K562 (cell line): ENCODE measurements at regions not wholly inside any gene's neighbourhood (a gene's known extent, or its start where the extent isn't known, plus 50 kb on each side); places are given as distances from the start of the nearest gene placed in this dataset.

ENCODE experiments used
- ATAC-seq: fragments of 200-7000 bp; cut with Tn5 transposase; 3 replicates; pipeline ENCODE4 v1.9.1; 2020; ENCODE audit warnings: moderate library complexity
- BruUV-seq: library from RNA; stranded (reverse); fragments of 400-500 nt; replicated peaks from 2 replicates; lab custom pipeline; 2021; lab: Mats Ljungman, UMichigan
- CTCF ChIA-PET: fragments of 300-600 bp; formaldehyde crosslinking; extraction: SDS; loops from one replicate; lab custom pipeline; 2021; ENCODE audit warnings: low intra/inter-chr PET ratio; lab: Yijun Ruan, JAX
- POLR2A ChIA-PET: fragments of 300-600, 350-650 bp; sonication (Branson Sonifier 250); formaldehyde crosslinking; extraction: SDS; loops from one replicate; lab custom pipeline; 2021; ENCODE audit warnings: antibody characterized with exemption, inconsistent platforms; lab: Yijun Ruan, JAX
- DNase-seq, 4 experiments: peaks; one replicate each; pipeline versions ENCODE4 v3.0.0 to v3.0.0-alpha.2; 2011 to 2018; ENCODE audit warnings: low spot score in 3 of 4, mixed read lengths in 3 of 4; ENCODE audit errors: extremely low read depth in 1 of 4
- FAIRE-seq: peaks from 2 replicates; lab custom pipeline; 2011; peaks lifted over from hg19 to GRCh38; lab: Jason Lieb, UNC
- H2AFZ ChIP-seq: 2 replicates; pipeline ENCODE4 v1.6.0; 2011; ENCODE audit warnings: low read depth, low read length, control low read depth, inconsistent platforms
- H3K27ac ChIP-seq: fragments of 200-600 bp; 3 replicates; pipeline ENCODE4 v1.8.0; 2011; ENCODE audit warnings: low read depth, mild to moderate bottlenecking, control low read depth, inconsistent platforms, low read length, moderate library complexity, mixed read lengths; ENCODE audit errors: extremely low read depth
- H3K27me3 ChIP-seq, 2 experiments: fragments of 300-600 bp in 1 of 2; 2 replicates in 1 of 2; 3 replicates in 1 of 2; pipeline versions ENCODE4 v1.6.0 to v1.8.0; 2011; ENCODE audit warnings: inconsistent platforms in 2 of 2, low read length in 2 of 2, mild to moderate bottlenecking in 1 of 2, mixed read lengths in 1 of 2, moderate library complexity in 1 of 2; ENCODE audit not compliant: control insufficient read depth in 2 of 2, insufficient read depth in 2 of 2
- H3K36me3 ChIP-seq: fragments of 300-600 bp; 3 replicates; pipeline ENCODE4 v1.8.0; 2011; ENCODE audit warnings: mild to moderate bottlenecking, low read length, inconsistent platforms; ENCODE audit not compliant: control insufficient read depth, insufficient read depth
- H3K4me1 ChIP-seq, 2 experiments: fragments of 200-600 bp in 1 of 2; replicated peaks in 1 of 2; 2 replicates in 1 of 2; 3 replicates in 1 of 2; pipeline versions ENCODE4 v1.5.1 to v1.8.0; 2011; ENCODE audit warnings: inconsistent platforms in 2 of 2, low read length in 2 of 2, mild to moderate bottlenecking in 1 of 2, mixed read lengths in 1 of 2, moderate library complexity in 1 of 2; ENCODE audit not compliant: control insufficient read depth in 2 of 2, insufficient read depth in 2 of 2
- H3K4me2 ChIP-seq: 2 replicates; pipeline ENCODE4 v1.6.1; 2011; ENCODE audit warnings: low read length, control low read depth, inconsistent platforms, mixed read lengths; ENCODE audit not compliant: insufficient read depth
- H3K4me3 ChIP-seq: fragments of 200-600 bp; sonication (generic), shearing (Covaris generic); 2 replicates; pipeline ENCODE4 v1.5.1; 2016; ENCODE audit warnings: control low read depth, inconsistent platforms
- H3K79me2 ChIP-seq: fragments of 200-600 bp; 3 replicates; pipeline ENCODE4 v1.8.0; 2011; ENCODE audit warnings: low read length, inconsistent platforms; ENCODE audit not compliant: control insufficient read depth, insufficient read depth
- H3K9ac ChIP-seq, 2 experiments: 2 replicates each; pipeline versions ENCODE4 v1.6.0 to v1.6.1; 2011; ENCODE audit warnings: low read depth in 2 of 2, low read length in 2 of 2, control low read depth in 1 of 2, inconsistent platforms in 1 of 2, mild to moderate bottlenecking in 1 of 2, mixed read lengths in 1 of 2; ENCODE audit not compliant: insufficient read depth in 1 of 2
- H3K9me1 ChIP-seq: one replicate; pipeline ENCODE4 v1.6.0; 2011; ENCODE audit warnings: inconsistent platforms, mild to moderate bottlenecking, low read length, moderate library complexity; ENCODE audit not compliant: control insufficient read depth, insufficient read depth
- H3K9me3 ChIP-seq: replicated peaks from 2 replicates; pipeline ENCODE4 v1.5.1; 2011; ENCODE audit warnings: low read depth, low read length, inconsistent platforms; ENCODE audit not compliant: control insufficient read depth, insufficient read depth
- H4K20me1 ChIP-seq: replicated peaks from 2 replicates; pipeline ENCODE4 v1.6.1; 2011; ENCODE audit warnings: low read length, inconsistent platforms, mixed read lengths; ENCODE audit not compliant: control insufficient read depth, insufficient read depth
- ARID3B ChIP-seq: fragments of 250-450 bp; sonication (Bioruptor Pico); IDR thresholded peaks from 2 replicates; pipeline ENCODE4 v1.4.0; 2020; ENCODE audit warnings: borderline replicate concordance
- ARNT ChIP-seq, 2 experiments: fragments of 450-650 bp; IDR thresholded peaks; 2 replicates each; pipeline ENCODE4 v1.6.1; 2016; ENCODE audit warnings: mild to moderate bottlenecking in 1 of 2
- BRD4 ChIP-seq: fragments of 200-600 bp; sonication (generic); IDR thresholded peaks from 2 replicates; pipeline ENCODE4 v1.6.1; 2017; ENCODE audit warnings: inconsistent platforms
- CBFA2T2 ChIP-seq: fragments of 450-650 bp; conservative IDR thresholded peaks from 2 replicates; pipeline ENCODE4 v1.6.1; 2017; ENCODE audit warnings: mild to moderate bottlenecking
- CBX8 ChIP-seq: fragments of 200-600 bp; sonication (generic); IDR thresholded peaks from 2 replicates; pipeline ENCODE4 v1.6.1; 2012; ENCODE audit warnings: borderline replicate concordance, mixed run types, low read depth, mild to moderate bottlenecking, moderate library complexity, mixed read lengths, low read length, control low read depth, inconsistent platforms; ENCODE audit not compliant: poor library complexity, severe bottlenecking; ENCODE audit errors: extremely low read depth
- FOXK2 ChIP-seq, 2 experiments: fragments of 450-650 bp; IDR thresholded peaks in 1 of 2; conservative IDR thresholded peaks in 1 of 2; 2 replicates each; pipeline ENCODE4 v1.6.1; 2016; ENCODE audit warnings: low read depth in 2 of 2, mild to moderate bottlenecking in 1 of 2
- FOXM1 ChIP-seq, 2 experiments: fragments of 450-650 bp in 1 of 2; sonication (generic) in 1 of 2; formaldehyde crosslinking in 1 of 2; IDR thresholded peaks; 2 replicates each; pipeline versions ENCODE4 v1.6.1 to v1.9.0; 2017 to 2022; ENCODE audit warnings: low read depth in 2 of 2, mild to moderate bottlenecking in 2 of 2, missing genetic modification reagents in 1 of 2, moderate library complexity in 1 of 2
- NCOA4 ChIP-seq: fragments of 450-650 bp; IDR thresholded peaks from 2 replicates; pipeline ENCODE4 v1.6.1; 2018; ENCODE audit warnings: mild to moderate bottlenecking; ENCODE audit not compliant: partially characterized antibody
- NFYB ChIP-seq: IDR thresholded peaks from 2 replicates; pipeline ENCODE4 v1.6.1; 2011; ENCODE audit warnings: mild to moderate bottlenecking, moderate library complexity; ENCODE audit not compliant: insufficient read length; ENCODE audit errors: extremely low read depth
- NRF1 ChIP-seq, 2 experiments: fragments of 450-650 bp; IDR thresholded peaks in 1 of 2; conservative IDR thresholded peaks in 1 of 2; 2 replicates each; pipeline ENCODE4 v1.6.1; 2014; ENCODE audit warnings: mild to moderate bottlenecking in 2 of 2
- PCBP2 ChIP-seq: fragments of 200-400 bp; formaldehyde crosslinking; IDR thresholded peaks from 2 replicates; pipeline ENCODE4 v1.6.1; 2018; ENCODE audit warnings: low read length, low read depth, mild to moderate bottlenecking, moderate library complexity; ENCODE audit not compliant: poor library complexity, severe bottlenecking
- POLR2B ChIP-seq: fragments of 450-650 bp; IDR thresholded peaks from 2 replicates; pipeline ENCODE4 v1.6.1; 2018; ENCODE audit warnings: low read depth; ENCODE audit not compliant: partially characterized antibody
- POU5F1 ChIP-seq: fragments of 150-350 bp; IDR thresholded peaks from 2 replicates; pipeline ENCODE4 v1.6.1; 2014; ENCODE audit warnings: borderline replicate concordance, low read length, low read depth, mild to moderate bottlenecking; ENCODE audit not compliant: partially characterized antibody
- PYGO2 ChIP-seq: fragments of 450-650 bp; IDR thresholded peaks from 2 replicates; pipeline ENCODE4 v1.6.1; 2016; ENCODE audit warnings: mild to moderate bottlenecking, missing genetic modification characterization, moderate library complexity, missing compliant biosample characterization
- RBM22 ChIP-seq: fragments of 200-400 bp; formaldehyde crosslinking; IDR thresholded peaks from 2 replicates; pipeline ENCODE4 v1.6.1; 2018; ENCODE audit warnings: low read length, low read depth; ENCODE audit not compliant: poor library complexity, severe bottlenecking
- U2AF1 ChIP-seq: fragments of 200-400 bp; formaldehyde crosslinking; optimal IDR thresholded peaks from 2 replicates; pipeline ENCODE3; 2017; ENCODE audit warnings: mild to moderate bottlenecking, low read depth, low read length, moderate library complexity
- ZBTB26 ChIP-seq: fragments of 450-650 bp; formaldehyde crosslinking; IDR thresholded peaks from 2 replicates; pipeline ENCODE4 v1.4.0; 2022; ENCODE audit warnings: missing genetic modification characterization
- ZNF445 ChIP-seq: fragments of 250-450 bp; sonication (Bioruptor Pico); IDR thresholded peaks from 2 replicates; pipeline ENCODE4 v1.4.0; 2020; ENCODE audit warnings: low read depth, mild to moderate bottlenecking, moderate library complexity
- WGBS: fragments of 100-300 bp; shearing (Covaris generic); methylation state at CpG from one replicate; pipeline ENCODE4 v1.1.6; 2016; ENCODE audit warnings: low coverage, mixed read lengths; ENCODE audit not compliant: insufficient coverage; ENCODE audit errors: missing lambda C conversion rate; 5-methylcytosine and 5-hydroxymethylcytosine counted together
- in situ Hi-C: fragments of 300-500 bp; cut with MboI; formaldehyde crosslinking; loops from 4 replicates; pipeline ENCODE4 v1.15.0; 2018; ENCODE audit warnings: inconsistent platforms, mixed read lengths
- intact Hi-C: fragments of 100-400 bp; cut with micrococcal nuclease; formaldehyde crosslinking; loops from 2 replicates; pipeline ENCODE4 v1.14.2; 2022

GRCh38 chr5:126253406-126253805 lies 169.8 kb upstream of the GRAMD2B start:
- TF ChIP-seq NCOA4 = no peak
- no peak for TF ChIP-seq PYGO2 (tag)
- TF ChIP-seq POU5F1 = no peak
- TF ChIP-seq NRF1 (conservative IDR thresholded peaks at IDR 0.05 in 1 of 2, IDR thresholded peaks at IDR 0.05 in 1 of 2) = no peak
- no peak for TF ChIP-seq FOXM1 (IDR thresholded peaks at IDR 0.05; ENCODE audit: low read depth)
- TF ChIP-seq FOXM1 (CRISPR knock-in tag; IDR thresholded peaks at IDR 0.05; ENCODE audit: low read depth) = no peak
- TF ChIP-seq RBM22 = no peak
- no peak for TF ChIP-seq ZBTB26 (CRISPR knock-in tag)
- TF ChIP-seq CBX8 = no peak
- no peak for TF ChIP-seq NFYB
- no peak for TF ChIP-seq ZNF445 (CRISPR knock-in tag)
- no peak for TF ChIP-seq U2AF1
- TF ChIP-seq ARID3B (CRISPR knock-in tag) = no peak
- no peak for TF ChIP-seq FOXK2 (conservative IDR thresholded peaks at IDR 0.05 in 1 of 2, IDR thresholded peaks at IDR 0.05 in 1 of 2; ENCODE audit: low read depth in 2 of 2)
- TF ChIP-seq BRD4 = no peak
- no peak for TF ChIP-seq POLR2B
- no peak for TF ChIP-seq ARNT (IDR thresholded peaks at IDR 0.05)
- no peak for TF ChIP-seq CBFA2T2
- TF ChIP-seq PCBP2 = no peak
- H3K27ac ChIP-seq = no peak overlapping the region
- no peak for DNase-seq
- no peaks in the 10 kb centered on the region for H3K79me2 ChIP-seq
- H3K4me1 ChIP-seq = no peaks in the 10 kb centered on the region
- in situ Hi-C loops = no loop called here
- no peak for ATAC-seq
- no peaks in the 10 kb centered on the region for H3K27me3 ChIP-seq
- ChIA-PET POLR2A (no interaction called here), CTCF (no interaction called here)
- no peak overlapping the region for H2AFZ ChIP-seq
- no TSS peak for BruUV-seq
- H3K4me2 ChIP-seq = no peak overlapping the region
- no peaks in the 10 kb centered on the region for H3K9me3 ChIP-seq
- WGBS = 5% methylated on average over 1 of the region's 1 CpG
- H3K9ac ChIP-seq = no peak overlapping the region
- H4K20me1 ChIP-seq = no peaks in the 10 kb centered on the region
- intact Hi-C loops = no loop called here
- H3K36me3 ChIP-seq = no peaks in the 10 kb centered on the region
- no peaks in the 10 kb centered on the region for H3K9me1 ChIP-seq
- no peak overlapping the region for H3K4me3 ChIP-seq
- peak; percentile 46 for FAIRE-seq
